Activated naive CD4-positive, alpha-beta T cell treated with anti-CD3 and anti-CD28 coated beads, Interleukin-2, amount 10 ng/mL, durations not matched to agents 7 days and 5 days (primary cell): ENCODE measurements at regions not wholly inside any gene's neighbourhood (a gene's known extent, or its start where the extent isn't known, plus 50 kb on each side); places are given as distances from the start of the nearest gene placed in this dataset.
"Not testable (repeated sequence)": the region's sequence is repeated elsewhere in the genome, so short reads cannot be mapped to it uniquely, and the experiment has no call there.

Source experiments
- CTCF ChIA-PET: fragments of 350-600 bp; sonication (Branson Sonifier 250); formaldehyde crosslinking; loops from one replicate; lab custom pipeline; 2021; ENCODE audit warnings: antibody characterized with exemption; lab: Charles Lee
- DNase-seq: peaks from one replicate; pipeline ENCODE4 v3.0.0-alpha.2; 2020
- H3K27ac Mint-ChIP-seq: one replicate; pipeline ENCODE4 v1.8.0; 2021; ENCODE audit warnings: mild to moderate bottlenecking, moderate library complexity, mixed read lengths
- H3K27me3 Mint-ChIP-seq: one replicate; pipeline ENCODE4 v1.8.0; 2021; ENCODE audit warnings: mild to moderate bottlenecking, mixed read lengths
- H3K36me3 Mint-ChIP-seq: one replicate; pipeline ENCODE4 v1.8.0; 2021; ENCODE audit warnings: mixed read lengths
- H3K4me1 Mint-ChIP-seq: one replicate; pipeline ENCODE4 v1.8.0; 2021; ENCODE audit warnings: mixed read lengths
- H3K4me3 Mint-ChIP-seq: one replicate; pipeline ENCODE4 v1.8.0; 2021; ENCODE audit warnings: mild to moderate bottlenecking, moderate library complexity, mixed read lengths
- H3K9me3 Mint-ChIP-seq: one replicate; pipeline ENCODE4 v1.8.0; 2021; ENCODE audit warnings: mixed read lengths

DNA sequence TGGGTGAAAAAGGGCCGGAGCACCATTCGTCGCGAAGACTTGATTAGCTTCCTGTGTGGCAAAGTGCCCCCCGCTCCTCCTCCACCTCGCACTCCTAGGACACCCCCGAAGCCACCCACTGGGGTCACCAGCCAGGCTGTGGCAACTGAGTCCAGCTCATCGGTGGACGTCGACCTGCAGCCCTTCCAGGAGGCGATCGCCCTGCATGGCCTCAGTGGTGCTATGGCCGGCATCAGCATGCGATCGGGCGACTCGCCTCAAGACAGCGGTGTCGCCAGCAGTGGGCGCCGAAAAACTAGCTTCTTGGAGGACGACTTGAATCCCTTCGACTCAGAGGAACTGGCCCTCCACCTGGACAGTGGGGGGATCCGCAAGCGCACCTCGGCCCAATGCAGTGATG is 126.8 kb upstream of the CXorf66 start:
- Mint-ChIP-seq H3K4me3 (no peak overlapping the region), H3K27ac (no peak overlapping the region), H3K4me1 (no peaks in the 10 kb centered on the region), H3K9me3 (no peaks in the 10 kb centered on the region), H3K27me3 (peaks cover 25% of the 10 kb centered on the region), H3K36me3 (no peaks in the 10 kb centered on the region)
- CTCF ChIA-PET = no interaction called here
- DNase-seq = no peak

DNA sequence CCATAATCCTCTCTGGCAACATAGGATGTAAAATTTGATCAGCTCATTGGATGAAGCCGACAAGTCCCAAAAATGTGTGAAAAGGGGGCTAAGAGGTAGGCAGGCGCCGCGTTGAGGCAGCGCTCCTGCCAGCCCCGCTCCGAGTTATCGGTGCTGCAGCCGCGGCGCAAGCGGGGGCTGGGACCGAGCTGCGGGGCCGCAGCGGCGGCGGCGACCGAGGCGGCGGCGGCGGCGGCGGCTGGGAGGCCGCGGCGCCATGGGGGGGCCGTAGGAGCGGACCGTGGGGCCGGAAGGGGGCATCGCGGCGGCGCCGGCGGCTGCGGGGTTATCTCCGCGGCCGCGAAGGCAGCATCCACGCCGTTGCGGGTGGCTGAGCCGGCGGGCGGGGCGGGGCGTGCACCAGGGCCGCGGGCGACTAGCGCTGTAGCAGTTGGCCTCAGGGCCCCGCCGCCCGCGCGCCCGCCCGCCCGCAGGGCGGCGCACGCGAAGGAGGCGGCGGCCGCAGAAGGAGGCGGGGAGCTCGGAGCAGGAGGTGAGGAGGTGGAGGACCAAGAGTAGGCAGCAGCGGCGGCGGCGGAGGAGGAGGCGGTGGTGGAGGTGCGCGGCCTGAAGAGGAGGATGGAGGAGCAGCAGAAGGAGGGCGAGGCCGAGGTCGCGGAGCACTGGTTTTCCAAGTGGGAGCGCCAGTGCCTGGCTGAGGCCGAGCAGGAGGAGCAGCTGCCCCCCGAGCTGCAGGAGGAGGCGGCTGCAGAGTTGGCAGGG is 126.0 kb upstream of the CXorf66 start:
- Mint-ChIP-seq H3K27me3 (peaks cover 25% of the 10 kb centered on the region), H3K4me3 (no peak overlapping the region), H3K27ac (no peak overlapping the region), H3K9me3 (no peaks in the 10 kb centered on the region), H3K36me3 (no peaks in the 10 kb centered on the region), H3K4me1 (no peaks in the 10 kb centered on the region)
- peak; percentile 36 for DNase-seq
- CTCF ChIA-PET = no interaction called here

DNA sequence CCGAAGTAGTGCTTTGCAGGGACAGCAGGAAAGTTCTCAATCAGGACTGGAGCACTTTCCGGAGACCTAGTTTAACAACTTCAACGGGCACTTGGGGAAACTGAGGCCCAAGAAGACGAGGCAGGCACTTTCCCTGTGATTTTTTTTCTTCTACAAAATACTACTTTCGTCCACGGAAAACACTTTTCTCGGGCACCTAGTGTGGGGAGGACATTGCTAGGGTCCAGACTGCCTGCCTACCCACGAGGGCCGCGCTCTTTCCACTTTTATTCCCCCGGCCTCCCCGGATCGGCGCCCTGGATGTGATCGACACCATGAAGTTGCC is 125.4 kb upstream of the CXorf66 start:
- H3K4me1 Mint-ChIP-seq = no peaks in the 10 kb centered on the region
- H3K9me3 Mint-ChIP-seq = no peaks in the 10 kb centered on the region
- no peak overlapping the region for H3K4me3 Mint-ChIP-seq
- H3K36me3 Mint-ChIP-seq = no peaks in the 10 kb centered on the region
- CTCF ChIA-PET = no interaction called here
- peaks cover 25% of the 10 kb centered on the region for H3K27me3 Mint-ChIP-seq
- DNase-seq = no peak
- H3K27ac Mint-ChIP-seq = no peak overlapping the region

GRCh38 chrX:140088438-140088837 is 123.1 kb upstream of the CXorf66 start:
- Mint-ChIP-seq H3K9me3 (no peaks in the 10 kb centered on the region), H3K4me3 (no peak overlapping the region), H3K4me1 (no peaks in the 10 kb centered on the region), H3K36me3 (no peaks in the 10 kb centered on the region), H3K27ac (no peak overlapping the region), H3K27me3 (peaks cover 25% of the 10 kb centered on the region)
- CTCF ChIA-PET = no interaction called here
- no peak for DNase-seq

DNA sequence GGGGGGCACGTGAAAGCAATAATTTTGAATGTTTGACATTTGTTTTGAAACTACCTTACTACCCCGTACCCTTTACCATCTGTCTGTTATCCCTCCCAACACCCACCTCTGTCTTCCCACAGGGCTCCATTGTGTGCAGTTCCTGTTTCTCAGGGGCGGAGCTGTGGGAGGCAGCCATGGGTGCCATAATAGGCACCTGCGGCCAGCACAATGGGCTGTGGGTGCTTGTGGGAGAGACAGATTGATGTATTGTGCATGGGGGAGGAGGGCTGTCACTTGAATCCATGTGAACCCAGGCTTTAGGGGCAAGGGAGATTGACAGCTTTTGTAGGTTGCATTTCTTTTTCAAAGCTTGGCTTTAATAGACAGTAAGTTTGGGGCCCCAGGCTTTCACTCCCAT is 122.6 kb upstream of the CXorf66 start:
- H3K9me3 Mint-ChIP-seq = no peaks in the 10 kb centered on the region
- H3K27me3 Mint-ChIP-seq = peaks cover 25% of the 10 kb centered on the region
- H3K4me1 Mint-ChIP-seq = no peaks in the 10 kb centered on the region
- H3K4me3 Mint-ChIP-seq = no peak overlapping the region
- DNase-seq = no peak
- H3K36me3 Mint-ChIP-seq = no peaks in the 10 kb centered on the region
- H3K27ac Mint-ChIP-seq = no peak overlapping the region
- CTCF ChIA-PET = no interaction called here

DNA sequence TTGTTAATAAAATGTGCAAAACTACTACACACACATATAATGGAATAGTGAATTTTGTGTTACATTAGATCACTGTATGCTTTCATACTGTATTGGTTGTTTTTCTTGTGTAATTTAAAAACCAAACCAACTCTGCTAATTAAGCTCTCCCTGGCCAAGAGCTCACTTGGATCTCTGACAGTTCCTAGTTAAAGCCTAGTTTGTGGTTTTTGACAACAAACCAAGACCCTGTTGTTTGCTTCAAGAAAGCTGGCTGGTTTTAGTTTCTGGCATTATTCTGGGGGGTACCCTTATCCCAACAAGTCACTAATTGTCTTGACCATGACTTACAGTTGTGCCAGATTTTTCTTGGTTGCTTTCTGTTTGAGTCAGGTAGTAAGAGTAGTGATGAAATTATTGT is 121.4 kb upstream of the CXorf66 start:
- H3K9me3 Mint-ChIP-seq = no peaks in the 10 kb centered on the region
- peaks cover 17% of the 10 kb centered on the region for H3K27me3 Mint-ChIP-seq
- no peak overlapping the region for H3K4me3 Mint-ChIP-seq
- DNase-seq = no peak
- no peaks in the 10 kb centered on the region for H3K4me1 Mint-ChIP-seq
- no peaks in the 10 kb centered on the region for H3K36me3 Mint-ChIP-seq
- H3K27ac Mint-ChIP-seq = no peak overlapping the region
- CTCF ChIA-PET = no interaction called here

- DNase-seq, H3K9me3 Mint-ChIP-seq, H3K4me1 Mint-ChIP-seq, H3K4me3 Mint-ChIP-seq, CTCF ChIA-PET, H3K27ac Mint-ChIP-seq, H3K27me3 Mint-ChIP-seq, H3K36me3 Mint-ChIP-seq: not testable (repeated sequence)
These were observed 109.5 kb upstream of the CXorf66 start for GRCh38 chrX:140074851-140075250.

DNA sequence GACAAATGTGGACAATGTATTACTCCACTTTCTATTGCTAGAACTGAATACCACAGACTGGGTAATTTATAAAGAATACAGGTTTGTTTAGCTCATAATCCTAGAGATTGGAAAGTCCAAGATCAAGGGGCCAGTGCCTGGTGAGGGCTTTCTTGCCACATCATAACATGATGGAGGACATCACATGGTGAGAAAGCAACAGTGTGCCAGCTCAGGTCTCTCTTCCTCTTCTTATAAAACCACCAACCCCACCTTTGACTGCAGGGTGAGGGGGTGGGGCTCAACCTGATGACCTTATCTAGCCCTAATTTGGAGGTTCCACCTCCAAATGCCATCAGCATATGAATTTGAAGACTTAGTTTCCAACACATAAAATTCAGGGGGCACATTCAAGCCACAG is 105.7 kb upstream of the CXorf66 start:
- Mint-ChIP-seq H3K36me3 (no peaks in the 10 kb centered on the region), H3K4me1 (no peaks in the 10 kb centered on the region), H3K27ac (no peak overlapping the region), H3K27me3 (no peaks in the 10 kb centered on the region), H3K4me3 (no peak overlapping the region), H3K9me3 (no peaks in the 10 kb centered on the region)
- no peak for DNase-seq
- CTCF ChIA-PET = no interaction called here

GRCh38 chrX:140065961-140066662 is 100.8 kb upstream of the CXorf66 start:
- Mint-ChIP-seq H3K27me3 (no peaks in the 10 kb centered on the region), H3K4me1 (no peaks in the 10 kb centered on the region), H3K27ac (no peak overlapping the region), H3K4me3 (no peak overlapping the region), H3K36me3 (no peaks in the 10 kb centered on the region), H3K9me3 (no peaks in the 10 kb centered on the region)
- CTCF ChIA-PET = interaction anchor here (1.6 kb wide), 1 partner anchor 9 kb away, joined by 4 read pairs; no protein-coding TSS in a partner anchor
- DNase-seq = no peak

DNA sequence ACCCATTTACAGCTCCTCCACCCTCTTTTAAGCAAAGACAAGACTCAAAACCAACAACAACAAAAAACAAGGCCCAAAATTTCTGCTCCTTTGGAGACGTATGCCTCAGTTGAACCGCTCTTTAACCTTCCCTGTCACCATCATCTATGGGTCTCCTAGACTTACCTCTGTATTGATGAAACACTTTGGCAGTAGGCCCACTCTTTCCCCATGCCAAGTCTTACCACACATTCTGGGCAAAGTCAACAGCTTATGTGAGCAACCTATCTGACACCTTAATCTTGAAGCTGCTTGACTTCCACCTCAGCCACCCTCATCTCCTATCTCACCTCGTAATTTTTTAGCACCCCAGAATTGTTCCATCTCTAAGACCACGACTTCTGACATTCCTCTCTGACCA is 99.7 kb upstream of the CXorf66 start:
- Mint-ChIP-seq H3K4me1 (no peaks in the 10 kb centered on the region), H3K36me3 (no peaks in the 10 kb centered on the region), H3K9me3 (no peaks in the 10 kb centered on the region), H3K27me3 (no peaks in the 10 kb centered on the region), H3K27ac (no peak overlapping the region), H3K4me3 (no peak overlapping the region)
- DNase-seq = no peak
- CTCF ChIA-PET = no interaction called here

DNA sequence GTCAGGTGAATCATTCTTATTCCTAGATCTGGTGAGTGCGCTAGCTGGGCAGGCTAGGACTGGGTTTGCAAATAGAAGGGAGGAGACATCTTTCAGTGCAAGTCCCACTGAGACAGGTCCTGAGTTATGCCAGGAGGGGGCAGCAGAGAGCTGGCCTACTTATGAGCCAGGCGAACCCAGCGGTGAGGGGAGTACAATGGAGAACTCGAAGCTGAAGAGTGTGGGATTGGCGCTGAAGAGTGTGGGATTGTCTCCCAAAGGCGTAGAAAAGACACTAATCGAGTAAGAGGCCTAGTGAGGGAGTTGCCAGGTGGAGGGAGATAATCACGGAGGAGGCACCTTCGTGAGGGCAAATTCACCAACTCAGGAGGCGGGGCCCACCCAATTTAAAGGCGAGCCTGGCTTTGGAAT is 91.7 kb upstream of the CXorf66 start:
- Mint-ChIP-seq H3K9me3 (no peaks in the 10 kb centered on the region), H3K4me1 (no peaks in the 10 kb centered on the region), H3K36me3 (no peaks in the 10 kb centered on the region), H3K4me3 (no peak overlapping the region), H3K27me3 (peaks cover 4% of the 10 kb centered on the region), H3K27ac (no peak overlapping the region)
- peak; percentile 62 for DNase-seq
- CTCF ChIA-PET = interaction anchor here (1.0 to 1.3 kb wide), 2 partner anchors 10 to 82 kb away, joined by 3 to 4 read pairs; no protein-coding TSS in a partner anchor

DNA sequence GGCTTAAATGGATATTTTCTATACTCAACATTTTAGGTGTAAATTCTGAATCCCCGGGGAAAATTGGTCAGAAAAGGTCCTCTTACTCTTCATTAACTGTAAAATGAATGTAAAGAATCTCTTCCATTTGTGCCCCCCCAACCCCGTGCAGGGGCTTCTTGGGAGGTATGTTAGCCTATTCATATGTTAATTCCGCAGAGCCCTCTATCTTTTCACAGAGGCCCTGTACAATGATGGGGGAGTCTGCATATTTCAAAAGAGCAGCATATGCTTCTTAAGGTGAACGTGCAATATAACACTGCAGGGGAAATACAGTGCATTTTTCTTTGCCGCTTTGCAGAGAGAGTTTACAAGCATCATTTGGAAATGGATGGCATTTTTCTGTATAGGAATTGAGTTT is 88.5 kb upstream of the CXorf66 start:
- H3K36me3 Mint-ChIP-seq = no peaks in the 10 kb centered on the region
- no peak overlapping the region for H3K27ac Mint-ChIP-seq
- H3K4me1 Mint-ChIP-seq = no peaks in the 10 kb centered on the region
- no peak for DNase-seq
- H3K27me3 Mint-ChIP-seq = peaks cover 4% of the 10 kb centered on the region
- no peak overlapping the region for H3K4me3 Mint-ChIP-seq
- CTCF ChIA-PET = no interaction called here
- no peaks in the 10 kb centered on the region for H3K9me3 Mint-ChIP-seq

GRCh38 chrX:140050906-140051305 is 85.6 kb upstream of the CXorf66 start:
- CTCF ChIA-PET = no interaction called here
- no peak for DNase-seq

GRCh38 chrX:140040386-140040785 is 75.1 kb upstream of the CXorf66 start:
- CTCF ChIA-PET = no interaction called here
- DNase-seq = no peak
- Mint-ChIP-seq H3K27me3 (peaks cover 4% of the 10 kb centered on the region), H3K9me3 (peaks cover 4% of the 10 kb centered on the region), H3K27ac (no peak overlapping the region), H3K4me1 (no peaks in the 10 kb centered on the region), H3K36me3 (no peaks in the 10 kb centered on the region), H3K4me3 (no peak overlapping the region)

More at GRCh38 chrX:140050906-140051305, 85.6 kb upstream of the CXorf66 start:
- Mint-ChIP-seq H3K36me3 (no peaks in the 10 kb centered on the region), H3K4me3 (no peak overlapping the region), H3K4me1 (no peaks in the 10 kb centered on the region), H3K27ac (no peak overlapping the region), H3K27me3 (no peaks in the 10 kb centered on the region), H3K9me3 (no peaks in the 10 kb centered on the region)

- peaks cover 4% of the 10 kb centered on the region for H3K9me3 Mint-ChIP-seq
- no peaks in the 10 kb centered on the region for H3K27me3 Mint-ChIP-seq
- CTCF ChIA-PET = no interaction called here
- DNase-seq = no peak
- no peaks in the 10 kb centered on the region for H3K4me1 Mint-ChIP-seq
- H3K4me3 Mint-ChIP-seq = no peak overlapping the region
- no peaks in the 10 kb centered on the region for H3K36me3 Mint-ChIP-seq
- no peak overlapping the region for H3K27ac Mint-ChIP-seq
These were observed 73.5 kb upstream of the CXorf66 start for GRCh38 chrX:140038842-140039241.
